ENCODE measurements at regions not wholly inside any gene's neighbourhood (a gene's known extent, or its start where the extent isn't known, plus 50 kb on each side); places are given as distances from the start of the nearest gene placed in this dataset.
A peak's percentile ranks its signal among the peaks of the same experiment; 100 is the strongest.

GRCh38 chr17:27232328-27232727 is 61.6 kb upstream of the WSB1 start:
- TF ChIP-seq, protein P1, sequence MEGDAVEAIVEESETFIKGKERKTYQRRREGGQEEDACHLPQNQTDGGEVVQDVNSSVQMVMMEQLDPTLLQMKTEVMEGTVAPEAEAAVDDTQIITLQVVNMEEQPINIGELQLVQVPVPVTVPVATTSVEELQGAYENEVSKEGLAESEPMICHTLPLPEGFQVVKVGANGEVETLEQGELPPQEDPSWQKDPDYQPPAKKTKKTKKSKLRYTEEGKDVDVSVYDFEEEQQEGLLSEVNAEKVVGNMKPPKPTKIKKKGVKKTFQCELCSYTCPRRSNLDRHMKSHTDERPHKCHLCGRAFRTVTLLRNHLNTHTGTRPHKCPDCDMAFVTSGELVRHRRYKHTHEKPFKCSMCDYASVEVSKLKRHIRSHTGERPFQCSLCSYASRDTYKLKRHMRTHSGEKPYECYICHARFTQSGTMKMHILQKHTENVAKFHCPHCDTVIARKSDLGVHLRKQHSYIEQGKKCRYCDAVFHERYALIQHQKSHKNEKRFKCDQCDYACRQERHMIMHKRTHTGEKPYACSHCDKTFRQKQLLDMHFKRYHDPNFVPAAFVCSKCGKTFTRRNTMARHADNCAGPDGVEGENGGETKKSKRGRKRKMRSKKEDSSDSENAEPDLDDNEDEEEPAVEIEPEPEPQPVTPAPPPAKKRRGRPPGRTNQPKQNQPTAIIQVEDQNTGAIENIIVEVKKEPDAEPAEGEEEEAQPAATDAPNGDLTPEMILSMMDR (IDR thresholded peaks at IDR 0.05; ENCODE audit: insufficient read depth, low read length, poor library complexity, severe bottlenecking) = no peak

GRCh38 chr17:27233059-27233458 is 60.9 kb upstream of the WSB1 start:
- Histone ChIP-seq H3K4me3 (replicated peaks; ENCODE audit: low read depth, low read length) (no peak overlapping the region), H3K36me3 (ENCODE audit: control insufficient read depth, insufficient read depth, low read length) (no peaks in the 10 kb centered on the region), H3K27me3 (replicated peaks; ENCODE audit: control insufficient read depth, insufficient read depth, low read length) (no peaks in the 10 kb centered on the region)
- TF ChIP-seq, protein P1 (IDR thresholded peaks at IDR 0.05; ENCODE audit: insufficient read depth, low read length, poor library complexity, severe bottlenecking) = no peak
- DNase-seq (ENCODE audit: extremely low read depth, insufficient read length) = no peak

More at GRCh38 chr17:27232328-27232727, 61.6 kb upstream of the WSB1 start:
- Histone ChIP-seq H3K27me3 (replicated peaks; ENCODE audit: control insufficient read depth, insufficient read depth, low read length) (no peaks in the 10 kb centered on the region), H3K36me3 (ENCODE audit: control insufficient read depth, insufficient read depth, low read length) (no peaks in the 10 kb centered on the region), H3K4me3 (replicated peaks; ENCODE audit: low read depth, low read length) (no peak overlapping the region)
- DNase-seq (ENCODE audit: extremely low read depth, insufficient read length) = no peak

- no peaks in the 10 kb centered on the region for H3K27me3 ChIP-seq (replicated peaks; ENCODE audit: control insufficient read depth, insufficient read depth, low read length)
- no peak for DNase-seq (ENCODE audit: extremely low read depth, insufficient read length)
- no peaks in the 10 kb centered on the region for H3K36me3 ChIP-seq (ENCODE audit: control insufficient read depth, insufficient read depth, low read length)
- TF ChIP-seq, protein P1 (IDR thresholded peaks at IDR 0.05; ENCODE audit: insufficient read depth, low read length, poor library complexity, severe bottlenecking) = no peak
- H3K4me3 ChIP-seq (replicated peaks; ENCODE audit: low read depth, low read length) = no peak overlapping the region
These were observed 60.1 kb upstream of the WSB1 start for GRCh38 chr17:27233776-27234175.

- Histone ChIP-seq H3K36me3 (ENCODE audit: control insufficient read depth, insufficient read depth, low read length) (no peaks in the 10 kb centered on the region), H3K4me3 (replicated peaks; ENCODE audit: low read depth, low read length) (no peak overlapping the region), H3K27me3 (replicated peaks; ENCODE audit: control insufficient read depth, insufficient read depth, low read length) (no peaks in the 10 kb centered on the region)
- DNase-seq (ENCODE audit: extremely low read depth, insufficient read length) = no peak
- TF ChIP-seq, protein P1 (IDR thresholded peaks at IDR 0.05; ENCODE audit: insufficient read depth, low read length, poor library complexity, severe bottlenecking) = peak; percentile 76
These were observed 57.1 kb upstream of the WSB1 start for GRCh38 chr17:27236717-27237315.

DNA sequence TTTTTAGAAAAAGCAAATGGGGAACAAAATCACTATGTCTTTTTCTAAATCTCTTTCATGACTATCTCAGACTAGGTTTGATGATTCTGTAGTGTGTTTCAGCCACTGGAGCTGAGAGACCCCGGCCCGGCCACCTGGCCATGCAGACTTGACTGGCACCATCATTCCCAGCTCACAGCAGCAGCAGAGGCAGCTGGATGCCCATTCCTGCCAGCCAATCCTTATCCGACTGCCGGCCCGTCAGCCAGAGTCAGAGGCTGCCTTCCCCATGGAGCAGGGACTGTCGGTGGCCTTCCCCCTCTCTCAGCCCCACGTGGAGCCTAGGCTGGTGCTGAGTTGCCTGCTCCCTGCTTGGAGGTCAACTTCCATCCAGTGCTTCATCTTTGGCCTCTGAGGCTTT is 56.0 kb upstream of the WSB1 start:
- no peak overlapping the region for H3K4me3 ChIP-seq (replicated peaks; ENCODE audit: low read depth, low read length)
- TF ChIP-seq, protein P1 (IDR thresholded peaks at IDR 0.05; ENCODE audit: insufficient read depth, low read length, poor library complexity, severe bottlenecking) = no peak
- H3K36me3 ChIP-seq (ENCODE audit: control insufficient read depth, insufficient read depth, low read length) = no peaks in the 10 kb centered on the region
- no peak for DNase-seq (ENCODE audit: extremely low read depth, insufficient read length)
- H3K27me3 ChIP-seq (replicated peaks; ENCODE audit: control insufficient read depth, insufficient read depth, low read length) = no peaks in the 10 kb centered on the region

DNA sequence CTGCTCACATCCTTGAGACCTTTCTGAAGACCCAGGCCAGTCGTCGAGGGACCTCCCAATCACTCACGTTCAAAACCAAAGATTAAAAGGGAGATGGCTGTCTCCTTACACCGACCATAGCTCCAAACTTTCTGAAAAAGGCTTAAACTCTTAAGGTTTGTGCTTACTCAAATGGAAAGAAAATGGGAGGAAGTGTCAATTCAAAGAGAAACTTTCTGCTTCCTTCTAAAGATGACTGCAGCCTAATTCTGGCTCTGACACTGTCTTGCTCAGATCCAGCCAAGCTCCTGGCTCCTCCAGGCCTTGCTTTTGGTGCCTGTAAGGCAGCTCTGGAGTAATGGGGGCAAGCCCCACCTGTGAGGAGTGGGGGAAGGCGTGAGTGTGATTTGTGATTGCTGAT is 54.9 kb upstream of the WSB1 start:
- Histone ChIP-seq H3K27me3 (replicated peaks; ENCODE audit: control insufficient read depth, insufficient read depth, low read length) (no peaks in the 10 kb centered on the region), H3K4me3 (replicated peaks; ENCODE audit: low read depth, low read length) (no peak overlapping the region), H3K36me3 (ENCODE audit: control insufficient read depth, insufficient read depth, low read length) (no peaks in the 10 kb centered on the region)
- TF ChIP-seq, protein P1 (IDR thresholded peaks at IDR 0.05; ENCODE audit: insufficient read depth, low read length, poor library complexity, severe bottlenecking) = no peak
- DNase-seq (ENCODE audit: extremely low read depth, insufficient read length) = peak; percentile 54

Data from GM06990 (cell line).